ENCODE measurements at regions not wholly inside any gene's neighbourhood (a gene's known extent, or its start where the extent isn't known, plus 50 kb on each side); places are given as distances from the start of the nearest gene placed in this dataset.

DNA sequence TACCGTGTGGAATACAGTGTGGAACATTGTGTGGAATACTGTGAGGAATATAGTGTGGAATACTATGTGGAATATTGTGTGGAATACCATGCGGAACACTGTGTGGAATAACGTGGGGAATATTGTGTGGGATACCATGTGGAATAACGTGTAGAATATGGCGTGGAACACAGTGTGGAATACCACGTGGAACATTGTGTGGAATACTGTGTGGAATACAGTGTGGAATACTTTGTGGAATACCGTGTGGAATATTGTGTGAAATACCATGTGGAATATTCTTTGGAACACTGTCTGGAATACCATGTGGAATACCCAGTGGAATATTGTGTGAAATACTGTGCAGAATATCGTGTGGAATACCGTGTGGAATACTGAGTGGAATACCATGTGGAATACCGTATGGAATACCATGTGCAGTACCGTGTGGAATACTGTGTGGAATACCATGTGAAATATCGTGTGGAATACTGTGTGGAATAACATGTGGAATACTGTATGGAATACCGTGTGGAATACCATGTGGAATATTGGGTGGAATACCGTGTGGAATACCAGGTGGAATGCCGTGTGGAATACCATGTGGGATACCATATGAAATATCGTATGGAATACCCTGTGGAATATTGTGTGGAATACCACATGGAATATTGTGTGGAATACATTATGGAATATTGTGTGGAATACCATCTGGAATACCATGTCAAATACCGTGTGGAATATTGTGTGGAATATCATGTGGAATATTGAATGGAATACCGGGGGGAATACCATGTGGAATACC, 133.1 kb upstream of the CHST15 start:
- intact Hi-C loops (cut with DNase I): no loop called here

DNA sequence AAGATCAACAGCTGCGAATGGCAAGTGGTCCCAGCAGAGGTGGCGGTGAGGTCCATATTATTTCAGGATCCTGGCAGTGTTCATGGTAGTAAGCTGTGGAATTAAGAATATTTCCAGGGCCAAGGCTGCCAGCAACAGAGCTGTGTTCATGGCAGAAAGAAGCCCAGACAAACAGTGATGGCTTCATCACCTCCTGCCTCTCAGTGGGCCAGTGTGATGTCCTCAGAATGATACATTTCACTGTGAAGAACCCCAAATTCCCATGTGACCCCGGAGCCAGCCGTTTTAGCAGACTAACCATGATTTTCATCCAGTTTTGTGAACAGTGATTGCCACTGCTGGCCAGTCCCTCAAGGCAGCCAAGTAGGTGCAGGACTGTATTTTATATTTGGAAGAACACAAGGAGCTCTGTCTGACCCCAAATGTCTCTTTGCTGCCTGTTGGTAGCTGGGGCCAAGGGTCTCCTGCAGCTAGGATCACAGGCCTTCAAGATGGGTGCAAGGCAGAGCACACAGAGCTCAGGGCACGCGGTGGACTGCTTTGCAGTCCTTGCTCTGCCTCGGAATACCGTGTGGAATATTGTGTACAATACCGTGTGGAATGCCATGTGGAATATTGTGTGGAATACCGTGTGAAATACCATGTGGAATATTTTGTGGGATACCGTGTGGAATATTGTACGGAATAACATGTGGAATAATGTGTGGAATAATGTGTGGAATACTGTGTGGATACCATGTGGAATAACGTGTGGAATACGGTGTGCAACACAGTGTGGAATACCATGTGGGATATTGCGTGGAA, 132.3 kb upstream of the CHST15 start:
- intact Hi-C loops (cut with DNase I): no loop called here
- DNase-seq: peak in 2 of 42 donors; percentile 11 to 15

More for the DNA sequence above, 133.1 kb upstream of the CHST15 start:
- DNase-seq: no peak

DNA sequence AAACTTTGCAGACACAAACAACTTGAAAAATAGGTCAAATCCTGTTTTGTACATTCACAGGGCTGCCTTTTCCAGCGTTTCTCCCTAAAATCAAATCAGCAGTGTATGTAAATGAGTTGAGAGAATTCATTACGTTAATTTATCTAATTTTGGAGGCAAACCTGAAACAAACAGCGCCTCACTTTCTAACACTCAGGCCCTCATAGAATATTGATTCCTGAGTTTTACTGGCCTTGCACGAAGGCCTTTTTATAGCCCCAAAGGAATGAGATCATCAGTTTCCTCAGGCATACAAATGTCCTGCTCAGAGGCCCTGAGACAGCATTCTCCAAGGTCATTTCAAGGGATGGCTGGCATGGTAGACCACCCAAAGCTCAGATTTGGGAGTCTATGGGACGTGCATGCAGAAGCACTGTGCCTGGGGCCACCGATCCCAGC, 131.7 kb upstream of the CHST15 start:
- peak in 1 of 42 donors; percentile 12 for DNase-seq
- intact Hi-C loops (cut with DNase I): no loop called here

DNA sequence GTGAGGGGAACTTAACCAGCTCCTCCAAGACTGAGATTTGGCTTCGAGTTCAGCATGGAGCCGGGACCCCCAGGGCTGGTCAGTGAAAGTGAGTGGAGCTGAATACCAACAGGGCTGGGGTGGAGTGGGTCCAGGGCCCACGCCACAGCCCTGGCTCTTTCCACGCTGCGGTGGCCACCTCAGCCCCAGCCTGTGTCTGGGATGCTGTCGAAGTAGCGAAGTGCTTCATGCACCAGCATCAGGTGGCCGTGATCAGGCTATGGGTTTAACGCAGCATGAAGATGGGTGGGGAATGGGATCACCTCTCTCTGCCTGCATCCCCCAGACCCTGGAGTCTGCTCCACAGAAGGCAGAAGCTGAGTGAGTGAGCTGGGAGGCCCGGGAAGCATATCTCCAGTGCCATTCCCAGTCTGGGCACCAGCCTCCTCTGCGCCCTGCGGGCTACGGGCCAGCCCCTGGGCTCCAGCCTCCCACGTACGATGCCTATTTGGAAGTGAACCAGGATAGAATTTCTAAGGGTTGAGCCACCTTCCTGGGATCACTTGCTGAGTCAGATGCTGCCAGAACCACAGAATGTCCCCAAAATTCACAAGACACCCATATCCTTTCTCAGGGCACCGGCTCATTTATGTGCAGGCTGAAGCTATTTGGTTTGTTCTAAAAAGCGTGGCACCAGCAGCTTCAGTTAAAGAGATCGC, 131.1 kb upstream of the CHST15 start:
- intact Hi-C loops (cut with DNase I): no loop called here
- peak in 13 of 42 donors; percentile 12 to 47 (median 30) for DNase-seq

DNA sequence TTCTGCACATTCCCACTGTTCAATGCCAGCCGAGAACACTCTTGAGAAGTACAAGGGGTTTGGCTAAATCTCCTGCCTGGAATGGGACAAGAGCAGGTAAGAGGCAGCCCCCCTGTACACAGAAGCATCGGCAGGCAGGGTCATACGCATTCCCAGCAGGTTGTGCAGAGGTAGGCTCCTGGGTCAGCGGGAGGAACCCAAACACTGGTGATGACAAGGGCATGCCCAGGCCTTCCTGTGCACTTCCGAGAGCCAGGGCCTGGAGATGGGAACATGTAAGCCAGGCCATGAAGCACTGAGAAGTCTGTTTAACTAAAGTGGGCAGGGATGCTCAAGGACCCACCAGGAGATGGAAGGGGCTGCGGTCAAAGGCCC, 130.3 kb upstream of the CHST15 start:
- intact Hi-C loops (cut with DNase I): no loop called here
- DNase-seq: peak in 1 of 42 donors; percentile 32

DNA sequence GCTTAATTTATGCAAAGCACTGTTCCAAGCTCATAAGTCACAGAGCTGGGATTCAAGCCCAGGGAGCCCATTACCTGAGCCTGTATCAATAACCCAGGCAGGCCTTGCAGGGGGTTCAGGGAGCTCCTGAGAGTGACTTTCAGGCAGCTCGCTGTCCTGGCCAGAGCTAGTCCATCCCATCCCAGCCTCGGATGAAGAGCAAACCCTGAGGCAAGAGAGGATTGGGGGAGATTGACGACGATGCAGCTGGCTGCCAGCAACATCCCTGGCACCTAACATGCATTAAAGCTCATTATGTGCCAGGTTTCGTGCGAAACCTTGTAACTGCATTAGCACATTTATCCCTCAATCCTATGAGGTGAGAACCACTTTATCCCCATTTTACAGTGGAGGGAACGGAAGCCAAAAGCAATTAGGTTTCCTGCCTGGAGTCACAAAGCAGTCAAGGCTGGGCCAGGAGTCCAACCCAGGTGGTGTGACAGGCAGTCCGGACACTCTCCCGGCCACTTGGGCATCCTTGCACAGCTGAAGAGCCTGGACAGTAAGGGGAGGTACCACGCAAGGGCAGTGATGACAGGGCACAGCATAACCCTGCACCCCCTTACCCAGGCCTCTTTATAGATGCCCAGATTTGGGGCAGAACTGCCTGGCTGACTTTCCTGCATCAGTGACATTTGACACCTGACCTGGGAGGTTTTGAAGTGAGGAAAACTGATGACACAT, 129.8 kb upstream of the CHST15 start:
- intact Hi-C loops (cut with DNase I): no loop called here
- DNase-seq: peak in 1 of 42 donors; percentile 28

DNA sequence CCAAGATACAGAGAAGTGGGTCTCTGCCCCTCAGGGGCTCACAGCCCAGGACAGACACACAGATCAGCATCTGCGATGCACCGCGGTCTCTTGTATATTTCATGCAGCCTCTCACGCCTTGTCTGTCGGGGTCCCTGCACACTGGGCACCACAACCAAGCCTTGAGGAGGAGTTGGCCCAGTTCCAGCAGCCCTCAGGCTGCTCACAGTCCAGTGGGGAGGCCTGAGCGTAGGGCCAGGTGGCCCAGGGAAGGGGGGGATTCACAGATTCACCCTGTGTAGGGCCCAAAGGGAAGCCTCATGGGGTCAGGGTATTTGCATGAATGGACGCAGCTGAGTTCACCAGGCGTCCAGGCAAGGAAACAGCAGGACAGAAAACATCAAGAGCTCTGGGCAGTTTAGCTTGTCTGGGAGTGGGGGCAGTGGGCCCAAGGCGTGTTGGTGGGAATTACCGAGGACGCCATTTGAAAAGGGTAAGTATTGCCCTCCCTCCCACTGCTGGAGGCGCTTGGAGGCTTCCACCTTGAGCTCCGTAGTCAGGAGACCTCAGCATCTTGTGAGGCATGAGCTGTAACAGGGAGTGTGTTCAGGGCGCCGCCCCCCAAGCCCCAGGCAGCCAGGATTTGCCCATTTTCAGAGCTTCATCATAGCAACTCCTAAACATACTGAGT, 129.1 kb upstream of the CHST15 start:
- DNase-seq: peak in 1 of 42 donors; percentile 32

DNA sequence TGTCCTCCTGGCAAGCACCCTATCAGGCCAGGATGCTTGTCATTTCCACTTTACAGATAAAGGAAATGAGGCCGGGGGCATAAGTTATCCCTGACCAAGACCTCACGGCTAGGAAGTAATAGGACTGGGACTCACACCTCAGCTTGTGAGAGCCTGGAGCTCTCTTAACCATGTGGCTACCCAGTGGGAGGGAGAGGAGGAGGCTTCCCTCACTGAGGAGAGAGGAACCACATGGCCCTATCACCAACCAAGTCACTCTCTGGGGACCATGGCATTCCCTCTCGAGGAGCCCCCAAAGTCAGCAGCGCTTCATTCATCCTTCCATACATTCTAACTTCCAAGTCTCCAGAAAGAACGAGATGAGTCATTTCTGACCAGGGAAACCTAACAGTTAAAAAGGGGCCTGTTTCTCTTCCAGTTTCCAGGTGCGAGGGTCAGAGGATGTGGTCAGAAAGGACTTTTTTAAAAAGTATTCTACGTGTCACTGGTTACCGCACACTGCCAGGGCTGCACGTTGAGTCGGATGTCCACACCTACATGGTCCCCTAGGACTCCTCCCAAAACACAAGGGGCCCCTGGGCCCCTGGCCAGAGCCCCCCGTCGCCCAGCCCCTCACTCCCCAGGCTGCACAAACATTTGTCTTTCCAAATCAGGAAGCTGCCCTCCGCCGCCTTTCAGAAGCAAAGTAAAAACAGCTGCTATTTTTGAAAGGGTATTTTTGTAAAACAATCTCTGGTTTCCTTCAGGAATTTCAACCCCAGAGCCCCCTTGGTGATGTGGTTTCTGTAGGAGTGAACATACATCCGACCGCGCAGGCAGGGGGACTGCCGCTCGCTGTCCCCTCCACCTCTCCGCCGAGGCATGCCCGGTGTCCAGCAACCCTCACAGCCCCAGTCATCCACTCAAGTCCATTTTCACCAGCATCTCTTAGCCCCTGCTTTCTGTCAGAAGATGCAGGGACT, 128.2 kb upstream of the CHST15 start:
- intact Hi-C loops (cut with DNase I): no loop called here
- peak in 2 of 42 donors; percentile 10 to 33 for DNase-seq

More for the DNA sequence above, 129.1 kb upstream of the CHST15 start:
- intact Hi-C loops (cut with DNase I): no loop called here

DNA sequence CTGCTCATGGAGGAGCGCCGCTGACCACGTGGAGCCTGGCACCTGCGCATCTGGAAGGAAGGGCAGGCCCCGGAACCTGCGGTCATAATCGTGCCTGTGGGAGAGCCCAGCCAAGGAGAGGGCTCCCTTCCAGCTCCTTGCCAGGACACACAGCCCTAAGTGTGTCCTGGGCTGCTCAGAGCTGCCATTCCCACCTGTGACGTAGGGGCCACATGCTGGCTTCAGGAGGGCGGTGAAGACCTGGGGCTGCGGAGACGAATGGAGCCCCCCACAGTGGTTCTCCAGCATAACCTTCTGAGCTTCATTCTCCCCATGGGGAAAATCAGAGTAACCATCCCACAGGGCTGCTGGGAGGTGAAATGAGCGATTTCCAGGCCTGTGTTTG, 127.6 kb upstream of the CHST15 start:
- intact Hi-C loops (cut with DNase I): no loop called here
- DNase-seq: peak in 2 of 42 donors; percentile 25 to 34

DNA sequence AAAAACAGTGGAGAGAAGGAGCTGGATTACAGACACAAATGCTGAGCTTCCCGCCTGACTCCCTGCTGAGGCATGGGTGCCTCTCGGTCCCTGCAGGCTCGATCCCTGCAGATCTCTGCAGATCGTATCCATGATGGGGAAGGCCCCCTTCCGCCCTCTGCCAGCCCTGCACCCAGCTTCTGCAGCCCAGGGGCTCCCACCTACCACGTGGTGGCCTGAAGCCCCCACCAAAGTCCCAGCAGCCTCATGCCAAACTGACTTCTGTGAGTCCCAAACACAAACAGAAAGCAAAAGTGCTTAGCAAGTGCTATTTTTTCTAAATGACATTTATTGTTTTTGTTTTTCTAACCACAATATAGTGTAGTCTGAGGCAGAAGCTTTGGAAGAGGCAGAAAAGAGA, 127.1 kb upstream of the CHST15 start:
- DNase-seq: peak in 1 of 42 donors; percentile 28
- intact Hi-C loops (cut with DNase I): no loop called here

DNA sequence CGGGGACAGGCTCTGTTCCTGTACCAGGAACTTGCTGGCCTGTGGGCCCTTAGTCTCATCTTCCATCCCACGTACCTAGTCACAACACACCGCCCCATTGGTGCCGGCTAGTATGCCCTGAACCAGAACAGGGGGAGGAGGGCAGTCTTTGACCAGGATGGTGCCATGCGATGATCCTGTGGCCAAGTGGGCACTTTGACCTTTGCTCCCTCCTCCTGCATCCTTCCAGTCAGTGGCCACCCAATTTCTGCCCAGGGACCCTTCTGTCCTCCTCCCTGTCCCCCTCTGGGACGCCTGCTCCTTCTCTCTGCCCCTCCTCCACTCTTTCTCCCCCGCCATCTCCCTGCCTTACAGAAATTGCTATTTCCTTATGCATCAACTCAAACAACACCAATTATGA, 126.3 kb upstream of the CHST15 start:
- intact Hi-C loops (cut with DNase I): no loop called here
- DNase-seq: no peak

DNA sequence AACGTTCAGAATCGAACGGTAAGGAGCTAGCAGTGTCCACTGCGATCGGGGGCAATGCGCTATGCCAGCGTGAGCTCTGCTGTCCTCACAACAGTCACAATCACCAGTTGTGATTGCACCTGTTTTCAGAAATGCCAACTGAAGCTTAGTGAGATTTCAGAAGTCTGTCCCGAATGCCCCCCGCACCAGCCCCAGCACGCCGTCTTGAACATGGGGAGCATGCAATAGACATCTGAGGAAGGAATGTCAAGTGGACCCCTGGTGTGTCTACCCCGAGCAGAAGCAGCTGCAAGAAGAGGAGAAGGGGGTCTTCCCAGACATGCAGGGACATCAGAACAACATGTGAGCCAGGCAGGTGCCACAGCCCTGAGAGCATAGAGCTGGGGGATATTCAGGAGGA, 125.7 kb upstream of the CHST15 start:
- DNase-seq: no peak
- intact Hi-C loops (cut with DNase I): no loop called here

DNA sequence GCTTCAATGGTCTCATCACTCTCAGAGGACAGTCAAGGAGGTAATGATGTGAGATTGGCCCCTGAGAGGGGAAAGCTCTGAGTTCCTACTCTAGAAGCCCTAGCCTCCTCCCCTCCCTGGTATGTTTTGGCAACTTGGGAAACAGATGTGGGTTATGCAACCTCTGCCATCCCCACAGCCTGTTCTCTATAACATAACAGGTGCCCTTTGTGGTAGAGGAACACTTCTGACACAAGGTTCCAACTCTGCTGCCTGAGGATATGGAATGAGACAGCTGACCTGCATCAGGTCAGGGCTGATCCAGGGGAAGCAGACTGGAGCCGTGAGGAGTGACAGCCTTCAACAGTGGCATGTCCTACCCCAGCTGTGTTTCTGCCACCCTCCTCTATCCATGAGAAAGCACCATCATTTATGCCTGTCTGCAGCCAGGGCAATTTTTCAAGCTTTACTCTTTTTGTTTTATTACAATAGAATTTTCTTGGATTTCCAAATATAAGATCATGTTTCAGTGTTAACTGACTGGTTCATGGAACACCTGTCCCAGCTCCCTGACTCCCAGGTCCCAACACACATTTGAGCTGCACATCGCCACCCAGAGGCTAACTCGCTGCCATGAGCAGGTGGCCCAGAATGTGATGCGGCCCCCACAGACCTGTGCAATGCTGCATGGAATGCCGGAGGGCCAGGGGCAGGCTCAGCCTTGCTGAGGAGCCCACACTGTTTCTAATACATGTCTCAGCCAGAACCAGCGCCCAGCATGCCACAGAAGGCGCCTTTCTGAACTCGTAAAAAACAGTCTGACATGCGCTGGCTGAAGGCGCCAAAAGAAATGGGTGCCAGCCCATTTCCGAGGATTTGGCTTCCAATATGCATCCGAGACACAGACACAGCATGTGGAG, 124.8 kb upstream of the CHST15 start:
- no peak for DNase-seq
- intact Hi-C loops (cut with DNase I): no loop called here

DNA sequence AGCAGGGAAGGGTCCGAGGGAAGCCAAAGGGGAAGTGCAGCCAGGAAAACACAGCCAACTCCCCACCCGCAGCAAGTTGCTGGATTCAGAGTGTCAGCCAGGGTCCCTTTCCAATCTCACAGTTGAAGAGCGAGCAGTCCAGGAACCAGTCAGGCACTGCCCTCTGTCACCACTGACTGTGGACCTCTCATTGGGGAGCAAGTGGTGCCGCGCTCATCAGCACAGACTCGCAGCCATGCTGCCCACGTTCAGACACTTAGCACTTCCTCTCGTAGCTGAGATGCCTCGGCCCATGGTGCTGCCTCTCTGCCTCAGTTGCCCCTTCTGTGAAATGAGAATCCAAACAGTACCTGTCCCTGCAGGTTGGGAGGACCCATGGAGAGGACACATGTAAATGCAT, 123.6 kb upstream of the CHST15 start:
- DNase-seq: no peak
- intact Hi-C loops (cut with DNase I): no loop called here

DNA sequence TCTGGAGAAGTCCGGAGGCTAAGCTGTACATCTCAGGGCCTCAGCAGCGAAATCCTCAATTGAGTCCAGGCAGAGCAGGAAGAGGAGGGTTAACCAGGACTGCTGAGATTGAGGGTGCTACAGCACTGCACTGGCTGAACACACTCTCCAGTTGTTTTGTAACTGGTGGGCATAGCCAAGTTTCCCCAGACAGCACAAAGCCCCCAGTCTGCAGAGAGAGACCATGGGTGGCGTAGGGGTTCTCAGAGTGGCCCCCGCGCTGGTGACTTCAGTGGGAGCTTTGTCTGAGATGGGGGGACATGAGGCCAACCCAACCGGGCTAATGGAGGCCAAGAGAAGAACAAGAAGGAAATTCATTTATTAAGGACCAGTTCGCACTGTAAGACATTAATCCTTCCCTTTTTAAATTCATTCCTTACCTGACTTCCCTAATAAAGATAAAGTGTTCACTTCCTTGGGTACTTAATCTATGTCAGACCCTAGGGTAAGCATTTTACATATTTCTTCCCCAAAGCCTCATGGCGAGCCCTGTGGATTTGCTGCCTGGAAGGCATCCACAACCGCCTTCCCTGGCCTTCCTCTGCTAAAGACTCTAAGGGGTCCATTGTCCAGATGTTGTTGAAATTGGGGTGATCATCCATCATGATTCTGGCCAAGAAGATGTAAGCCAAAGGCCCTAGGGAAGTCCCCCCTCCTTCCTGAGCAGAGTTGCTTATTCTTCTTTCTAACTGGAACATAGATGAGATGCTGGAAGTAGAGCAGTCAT, 121.4 kb upstream of the CHST15 start:
- intact Hi-C loops (cut with DNase I): no loop called here

More for the DNA sequence above, 121.4 kb upstream of the CHST15 start:
- peak in 1 of 42 donors; percentile 39 for DNase-seq

Data from head of caudate nucleus (tissue), 42 donors.